ENCODE measurements at regions not wholly inside any gene's neighbourhood (a gene's known extent, or its start where the extent isn't known, plus 50 kb on each side); places are given as distances from the start of the nearest gene placed in this dataset.

DNA sequence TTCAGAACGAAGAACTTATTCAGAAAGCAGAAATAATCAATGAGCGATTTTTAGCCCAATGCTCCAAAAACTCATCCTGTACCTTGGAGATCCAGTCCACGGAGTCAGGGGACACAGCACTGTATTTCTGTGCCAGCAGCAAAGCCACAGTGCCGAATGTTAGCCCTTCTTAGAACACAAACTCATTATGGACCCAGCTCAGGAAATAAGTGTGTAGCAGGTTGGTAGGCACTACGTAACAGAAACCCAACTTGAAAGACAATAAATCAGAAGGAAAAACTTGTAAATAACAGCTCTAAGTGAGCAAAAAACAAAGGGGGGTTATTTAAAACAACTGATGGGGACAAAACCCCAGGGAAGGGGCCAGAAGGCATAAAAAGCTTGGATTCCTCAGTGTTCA lies 112.0 kb upstream of the PRSS1 start:
- TF ChIP-seq SMC3 (IDR thresholded peaks at IDR 0.05; ENCODE audit: low read depth, low read length) (no peak), CHD1 (IDR thresholded peaks at IDR 0.05; ENCODE audit: low read depth, low read length) (no peak), RFX5 (IDR thresholded peaks at IDR 0.05; ENCODE audit: low read depth, low read length) (no peak), MXI1 (IDR thresholded peaks at IDR 0.05; ENCODE audit: borderline replicate concordance, low read depth, low read length) (no peak), BHLHE40 (IDR thresholded peaks at IDR 0.05; ENCODE audit: low read depth, low read length) (no peak), MAZ (IDR thresholded peaks at IDR 0.05; ENCODE audit: borderline replicate concordance, low read depth, low read length) (no peak), RAD21 (IDR thresholded peaks at IDR 0.05; ENCODE audit: low read length) (no peak)
- TF ChIP-seq, protein P1, sequence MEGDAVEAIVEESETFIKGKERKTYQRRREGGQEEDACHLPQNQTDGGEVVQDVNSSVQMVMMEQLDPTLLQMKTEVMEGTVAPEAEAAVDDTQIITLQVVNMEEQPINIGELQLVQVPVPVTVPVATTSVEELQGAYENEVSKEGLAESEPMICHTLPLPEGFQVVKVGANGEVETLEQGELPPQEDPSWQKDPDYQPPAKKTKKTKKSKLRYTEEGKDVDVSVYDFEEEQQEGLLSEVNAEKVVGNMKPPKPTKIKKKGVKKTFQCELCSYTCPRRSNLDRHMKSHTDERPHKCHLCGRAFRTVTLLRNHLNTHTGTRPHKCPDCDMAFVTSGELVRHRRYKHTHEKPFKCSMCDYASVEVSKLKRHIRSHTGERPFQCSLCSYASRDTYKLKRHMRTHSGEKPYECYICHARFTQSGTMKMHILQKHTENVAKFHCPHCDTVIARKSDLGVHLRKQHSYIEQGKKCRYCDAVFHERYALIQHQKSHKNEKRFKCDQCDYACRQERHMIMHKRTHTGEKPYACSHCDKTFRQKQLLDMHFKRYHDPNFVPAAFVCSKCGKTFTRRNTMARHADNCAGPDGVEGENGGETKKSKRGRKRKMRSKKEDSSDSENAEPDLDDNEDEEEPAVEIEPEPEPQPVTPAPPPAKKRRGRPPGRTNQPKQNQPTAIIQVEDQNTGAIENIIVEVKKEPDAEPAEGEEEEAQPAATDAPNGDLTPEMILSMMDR (conservative IDR thresholded peaks at IDR 0.05; ENCODE audit: low read depth, low read length), result no peak
- TF ChIP-seq, protein P2, sequence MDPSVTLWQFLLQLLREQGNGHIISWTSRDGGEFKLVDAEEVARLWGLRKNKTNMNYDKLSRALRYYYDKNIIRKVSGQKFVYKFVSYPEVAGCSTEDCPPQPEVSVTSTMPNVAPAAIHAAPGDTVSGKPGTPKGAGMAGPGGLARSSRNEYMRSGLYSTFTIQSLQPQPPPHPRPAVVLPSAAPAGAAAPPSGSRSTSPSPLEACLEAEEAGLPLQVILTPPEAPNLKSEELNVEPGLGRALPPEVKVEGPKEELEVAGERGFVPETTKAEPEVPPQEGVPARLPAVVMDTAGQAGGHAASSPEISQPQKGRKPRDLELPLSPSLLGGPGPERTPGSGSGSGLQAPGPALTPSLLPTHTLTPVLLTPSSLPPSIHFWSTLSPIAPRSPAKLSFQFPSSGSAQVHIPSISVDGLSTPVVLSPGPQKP (IDR thresholded peaks at IDR 0.05; ENCODE audit: borderline replicate concordance, low read depth, low read length), result no peak
- TF ChIP-seq, protein P3, sequence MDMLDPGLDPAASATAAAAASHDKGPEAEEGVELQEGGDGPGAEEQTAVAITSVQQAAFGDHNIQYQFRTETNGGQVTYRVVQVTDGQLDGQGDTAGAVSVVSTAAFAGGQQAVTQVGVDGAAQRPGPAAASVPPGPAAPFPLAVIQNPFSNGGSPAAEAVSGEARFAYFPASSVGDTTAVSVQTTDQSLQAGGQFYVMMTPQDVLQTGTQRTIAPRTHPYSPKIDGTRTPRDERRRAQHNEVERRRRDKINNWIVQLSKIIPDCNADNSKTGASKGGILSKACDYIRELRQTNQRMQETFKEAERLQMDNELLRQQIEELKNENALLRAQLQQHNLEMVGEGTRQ (IDR thresholded peaks at IDR 0.05; ENCODE audit: low read depth, low read length), result no peak
- H2AK9ac ChIP-seq (replicated peaks; ENCODE audit: low read depth, low read length, poor library complexity), result no peak overlapping the region
- H2BK5ac ChIP-seq (ENCODE audit: low read depth, low read length, poor library complexity, severe bottlenecking), result no peak overlapping the region
- H3K9me3 ChIP-seq (ENCODE audit: control insufficient read depth, insufficient read depth, low read length), result no peaks in the 10 kb centered on the region
- in situ Hi-C loops (cut with MboI; ENCODE audit: low sequenced_read_pairs), result no loop called here
- H3K27me3 ChIP-seq (ENCODE audit: control insufficient read depth, insufficient read depth, low read length), result peaks cover 5% of the 10 kb centered on the region
- H2AFZ ChIP-seq (replicated peaks; ENCODE audit: low read length, poor library complexity), result no peak overlapping the region
- no peak overlapping the region for H4K8ac ChIP-seq (ENCODE audit: low read depth in 2 of 2, low read length in 2 of 2)
- H3K27ac ChIP-seq (ENCODE audit: insufficient read depth, low read length), result no peak overlapping the region
- no peaks in the 10 kb centered on the region for H3K79me1 ChIP-seq (ENCODE audit: low read depth in 1 of 2, low read length in 2 of 2)
- no peak overlapping the region for H3K4me3 ChIP-seq (ENCODE audit: insufficient read depth, low read depth, low read length)
- no peak overlapping the region for H3K56ac ChIP-seq (ENCODE audit: extremely low read depth, insufficient read depth, low read length)
- no peak overlapping the region for H3K9ac ChIP-seq (ENCODE audit: low read depth, low read length)
- ChIA-PET CTCF (interaction anchor here (1.1 to 1.5 kb wide), 2 partner anchors 102 to 146 kb away, joined by 3 to 11 read pairs; no protein-coding TSS in a partner anchor), POLR2A (ENCODE audit: unreplicated experiment) (no interaction called here)
- no peaks in the 10 kb centered on the region for H4K20me1 ChIP-seq (ENCODE audit: insufficient read depth, low read length)
- ATAC-seq (ENCODE audit: low read depth), result no peak
- no peak overlapping the region for H2BK120ac ChIP-seq (ENCODE audit: low read depth, low read length)
- dilution Hi-C loops (cut with HindIII; ENCODE audit: low sequenced_read_pairs, unreplicated experiment), result no loop called here
- BruUV-seq (replicated peaks), result no TSS peak
- no peak overlapping the region for H4K91ac ChIP-seq (ENCODE audit: insufficient read depth, low read depth, low read length)
- no peak overlapping the region for H3K4ac ChIP-seq (ENCODE audit: low read depth, low read length)
- no peak overlapping the region for H3K4me2 ChIP-seq (ENCODE audit: low read depth, low read length)
- no peaks in the 10 kb centered on the region for H3K9me1 ChIP-seq (ENCODE audit: insufficient read depth, low read length)
- no peak overlapping the region for H2BK15ac ChIP-seq (ENCODE audit: low read depth, low read length)
- no peak overlapping the region for H3K18ac ChIP-seq (ENCODE audit: low read depth, low read length)
- H3K36me3 ChIP-seq (ENCODE audit: control insufficient read depth, insufficient read depth, low read length), result no peaks in the 10 kb centered on the region
- H4K5ac ChIP-seq (ENCODE audit: low read depth, low read length), result no peak overlapping the region
- H3K14ac ChIP-seq (replicated peaks; ENCODE audit: low read depth, low read length), result no peak overlapping the region
- WGBS, 2 experiments (ENCODE audit: extremely low coverage in 2 of 2, insufficient read length in 1 of 2), result no CpG with 5 or more reads among the region's 5 CpGs
- H2BK20ac ChIP-seq (ENCODE audit: low read depth, low read length), result no peak overlapping the region
- intact Hi-C loops (cut with micrococcal nuclease), result loop anchor here (10.0 kb wide), 1 partner anchor 368 kb away; no protein-coding TSS in a partner anchor
- H3K4me1 ChIP-seq (ENCODE audit: control insufficient read depth, insufficient read depth, low read length), result no peaks in the 10 kb centered on the region
- no peak for DNase-seq
- no peak overlapping the region for H2AK5ac ChIP-seq (ENCODE audit: low read depth, low read length)
- H3K23ac ChIP-seq (ENCODE audit: low read depth, low read length), result no peak overlapping the region
